HG02759 (cell line): ENCODE measurements at regions not wholly inside any gene's neighbourhood (a gene's known extent, or its start where the extent isn't known, plus 50 kb on each side); places are given as distances from the start of the nearest gene placed in this dataset.

Source experiments
- ATAC-seq: cut with Tn5 transposase; IDR thresholded peaks from one replicate; pipeline ENCODE4 v1.9.1; 2021; ENCODE audit warnings: mild to moderate bottlenecking, moderate library complexity; ENCODE audit not compliant: unreplicated experiment

DNA sequence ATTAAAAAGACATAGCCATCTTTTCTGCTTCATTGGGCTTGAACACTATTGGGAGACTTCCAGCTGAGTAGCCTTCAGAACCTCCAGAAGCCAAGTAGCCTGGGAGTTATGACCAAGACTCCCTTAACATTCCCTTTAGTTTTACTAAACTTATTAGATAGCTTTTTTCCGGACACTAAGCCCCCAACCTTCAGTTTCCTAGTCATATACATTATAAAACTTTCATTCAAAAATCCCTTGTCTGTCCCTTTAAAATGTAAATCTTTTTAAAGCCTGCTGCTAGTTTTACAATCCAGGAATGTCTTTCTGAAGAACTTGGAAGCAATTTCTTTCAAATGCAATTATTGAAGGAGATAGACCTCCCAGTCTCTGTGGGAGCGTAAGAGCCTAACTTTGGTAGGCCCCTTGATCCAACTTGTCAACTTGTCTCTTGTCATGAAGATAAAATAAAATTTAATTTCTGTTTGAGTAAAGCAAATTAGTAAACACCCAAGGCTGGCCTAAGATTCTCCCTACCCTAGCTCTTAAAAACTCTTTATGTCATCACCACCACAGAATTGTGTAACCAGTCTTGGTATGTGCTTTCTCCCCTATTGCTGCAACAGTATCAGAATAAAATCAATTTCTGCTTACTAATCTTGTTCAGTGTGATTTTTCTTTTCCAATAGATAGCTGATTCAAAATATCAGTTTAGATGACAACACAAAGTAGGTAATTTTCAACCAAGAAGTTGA lies 796.2 kb downstream of the PLA2G4A start:
- no peak for ATAC-seq

DNA sequence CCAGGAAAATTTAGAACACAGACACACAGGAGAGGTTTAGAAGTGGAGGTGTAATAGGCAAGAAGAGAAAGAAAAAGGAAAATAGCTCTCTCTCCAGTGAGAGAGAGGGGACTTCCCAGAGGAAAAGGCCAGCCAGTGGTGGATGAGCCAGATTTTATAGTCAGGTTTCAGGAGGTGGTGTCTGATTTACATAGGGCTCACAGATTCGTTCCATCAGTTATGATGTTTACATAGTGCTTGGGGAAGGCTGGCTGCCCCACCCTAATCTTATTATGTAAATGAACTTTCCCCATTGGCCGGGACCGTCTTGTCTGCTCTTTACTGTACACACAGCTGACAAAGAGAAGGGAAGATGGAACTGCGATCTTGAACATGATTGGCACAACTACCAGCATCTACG lies 797.3 kb downstream of the PLA2G4A start:
- no peak for ATAC-seq

DNA sequence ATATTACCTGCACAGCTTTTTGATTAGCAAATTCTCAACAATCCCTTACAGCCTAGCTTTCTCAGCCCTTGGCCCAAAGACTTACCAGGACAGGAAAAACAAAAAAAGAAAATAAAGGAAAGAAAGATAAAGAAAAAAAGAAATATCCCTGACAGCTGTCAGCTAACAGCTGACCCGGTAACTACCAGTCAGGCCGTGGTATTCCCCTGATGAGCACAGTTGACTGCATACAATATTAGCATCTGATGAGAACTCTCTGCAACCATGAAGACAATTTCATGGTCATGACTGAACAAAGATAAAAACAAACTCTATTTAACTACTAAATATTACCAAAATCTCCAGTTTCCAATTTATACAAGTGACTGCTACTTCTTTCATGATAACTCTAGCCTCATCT lies 798.8 kb downstream of the PLA2G4A start:
- ATAC-seq = no peak

GRCh38 chr1:187629075-187629474 lies 800.3 kb downstream of the PLA2G4A start:
- ATAC-seq = no peak

DNA sequence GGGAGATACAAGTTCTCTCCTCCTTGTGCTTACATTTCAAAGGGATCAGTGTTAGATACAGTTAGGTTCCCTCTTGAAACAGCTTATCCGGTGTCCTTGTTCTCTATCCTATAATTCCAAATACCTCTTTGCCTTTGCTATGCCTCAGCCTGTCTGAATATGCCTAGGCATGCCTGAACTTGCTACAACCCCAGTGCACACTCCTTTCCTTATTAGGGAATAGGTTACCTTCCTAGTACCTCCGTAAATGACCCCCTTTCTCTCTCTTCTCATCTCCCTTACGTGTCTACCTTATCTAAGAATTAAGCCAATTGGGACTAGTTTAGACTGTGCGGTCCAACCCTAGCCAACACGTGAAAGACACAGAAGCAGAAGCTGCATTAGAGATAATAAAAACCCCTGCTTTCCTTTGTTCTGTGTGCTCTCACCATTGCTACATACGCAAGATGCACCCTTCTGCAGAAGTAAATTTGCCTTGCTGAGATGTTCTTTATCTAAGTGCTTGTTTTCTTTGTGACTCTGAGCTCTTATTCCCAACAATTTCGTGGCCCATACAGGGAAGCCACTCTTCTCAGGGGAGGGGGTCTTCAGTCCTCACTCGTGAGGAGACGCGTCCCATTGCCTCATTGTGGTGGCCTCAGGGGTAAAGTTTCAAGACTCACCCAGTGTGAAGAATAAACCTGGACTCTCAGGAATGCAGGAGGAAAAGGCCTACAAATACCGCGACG lies 802.1 kb downstream of the PLA2G4A start:
- ATAC-seq = no peak

- ATAC-seq = no peak
Measured at GRCh38 chr1:187631381-187631675, 802.6 kb downstream of the PLA2G4A start.

DNA sequence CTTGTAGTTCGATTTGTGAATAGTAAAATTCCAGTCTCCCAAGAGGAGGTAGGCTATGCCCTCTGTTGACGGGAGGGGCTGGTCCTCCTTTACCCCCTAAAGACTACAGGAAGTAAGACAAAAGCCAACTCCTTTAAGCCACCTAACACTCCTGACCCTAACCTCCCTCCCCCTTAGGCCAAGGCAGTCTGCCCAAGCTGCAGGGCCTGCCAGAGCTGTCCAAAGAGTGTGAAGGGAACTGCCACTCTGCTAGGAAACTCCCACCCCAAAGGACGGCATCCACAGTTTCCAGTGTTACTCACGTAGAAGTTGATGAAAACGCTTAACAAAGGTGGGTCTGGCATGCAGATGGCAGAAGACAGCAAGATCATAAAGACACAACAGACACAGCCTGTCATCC lies 803.2 kb downstream of the PLA2G4A start:
- no peak for ATAC-seq

DNA sequence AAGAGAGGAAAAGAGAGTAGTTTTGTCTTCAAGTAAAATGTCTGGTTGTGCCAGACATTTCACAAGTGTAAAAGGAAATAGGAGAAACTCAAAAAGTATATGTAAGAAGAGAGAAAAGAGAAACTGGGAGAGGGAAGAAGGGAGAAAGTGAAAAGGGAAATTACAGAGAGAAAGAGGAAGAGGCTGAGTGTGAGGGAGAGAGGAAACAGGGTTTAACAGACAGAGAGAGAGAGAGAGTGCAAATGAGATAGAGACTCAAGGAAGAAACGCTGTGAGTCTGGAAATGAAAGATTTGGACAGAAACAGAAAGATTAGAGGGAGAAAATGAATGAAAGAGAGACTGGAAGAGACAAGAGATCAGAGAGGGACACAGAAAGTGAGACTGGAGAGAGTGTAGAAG lies 806.2 kb downstream of the PLA2G4A start:
- ATAC-seq = no peak

DNA sequence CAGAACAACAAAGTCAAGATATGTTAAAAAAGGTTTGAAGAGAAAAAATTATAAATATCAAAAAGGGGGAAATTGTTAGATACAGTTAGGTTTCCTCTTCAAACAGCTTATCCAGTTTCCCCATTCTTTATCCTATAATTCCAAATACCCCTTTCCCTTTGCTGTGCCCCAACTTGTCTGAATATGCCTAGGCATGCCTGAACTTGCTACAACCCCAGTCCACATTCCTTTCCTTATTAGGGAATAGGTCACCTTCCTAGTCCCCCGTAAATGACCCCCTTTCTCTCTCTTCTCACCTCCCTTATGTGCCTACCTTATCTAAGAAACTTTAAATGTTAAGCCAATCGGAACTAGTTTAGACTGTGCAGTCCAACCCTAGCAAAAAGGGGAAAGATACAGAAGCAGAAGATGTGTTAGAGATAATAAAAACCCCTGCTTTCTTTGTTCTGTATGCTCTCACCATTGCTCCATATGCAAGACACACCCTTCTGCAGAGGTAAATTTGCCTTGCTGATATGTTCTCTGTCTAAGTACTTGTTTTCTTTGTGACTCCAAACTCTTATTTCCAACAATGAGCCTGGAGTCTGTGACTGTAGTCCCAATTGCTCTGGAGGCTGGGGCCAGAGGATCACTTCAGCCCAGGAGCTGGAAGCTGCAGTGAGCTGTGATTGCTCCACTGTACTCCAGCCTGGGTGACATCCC lies 810.1 kb downstream of the PLA2G4A start:
- ATAC-seq = no peak

- ATAC-seq = no peak
Measured at GRCh38 chr1:187641015-187641414, 812.3 kb downstream of the PLA2G4A start.

DNA sequence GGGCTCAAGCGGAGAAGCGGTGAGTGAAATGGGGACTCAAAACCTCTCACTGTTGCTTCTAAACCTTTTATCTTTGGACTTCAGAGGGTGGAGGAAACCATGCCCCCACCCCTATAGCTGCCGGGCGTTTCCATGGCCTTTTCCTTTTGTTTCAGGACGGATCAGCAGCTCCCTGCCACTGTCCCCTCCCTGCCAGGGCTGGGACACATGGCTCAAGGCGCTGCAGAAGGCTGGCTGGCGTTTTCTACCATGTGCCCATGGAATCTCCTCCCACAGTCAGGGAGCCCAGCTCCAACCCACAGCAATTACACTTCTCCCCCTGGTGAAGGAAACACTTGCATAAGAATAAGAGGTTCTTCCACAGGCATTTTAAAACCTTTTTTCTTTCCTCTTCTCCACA lies 812.7 kb downstream of the PLA2G4A start:
- ATAC-seq = no peak

- no peak for ATAC-seq
Measured at GRCh38 chr1:187641907-187642306, 813.2 kb downstream of the PLA2G4A start.

GRCh38 chr1:187645651-187646050 lies 816.9 kb downstream of the PLA2G4A start:
- ATAC-seq = no peak

DNA sequence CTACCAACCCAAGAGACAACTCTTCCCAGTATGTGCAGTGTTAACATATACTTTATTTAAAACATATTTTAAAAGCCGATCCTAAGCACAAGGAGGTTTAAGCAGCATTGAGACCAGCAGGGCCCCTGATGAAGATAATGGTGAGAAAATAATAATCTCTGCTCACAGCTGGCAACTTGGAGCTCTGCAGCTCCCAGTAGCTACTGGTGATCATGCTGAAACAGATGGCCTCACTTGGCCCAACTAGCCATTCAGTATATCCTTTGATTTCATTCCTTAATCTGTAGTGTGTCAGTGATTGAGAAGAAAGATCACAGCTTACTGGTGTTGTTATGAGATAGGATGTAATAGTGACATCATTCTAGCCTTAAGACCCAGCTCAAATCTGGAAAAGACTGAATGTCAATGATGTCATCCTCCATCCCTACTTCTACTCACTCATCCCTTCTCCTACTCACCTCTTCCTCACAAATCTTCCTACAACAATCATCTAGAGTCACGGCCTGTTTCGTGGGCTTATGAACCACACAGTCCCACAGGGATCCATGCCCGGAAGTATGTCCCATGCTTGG lies 817.9 kb downstream of the PLA2G4A start:
- ATAC-seq = no peak

- no peak for ATAC-seq
Measured at GRCh38 chr1:187648091-187648490, 819.3 kb downstream of the PLA2G4A start.

DNA sequence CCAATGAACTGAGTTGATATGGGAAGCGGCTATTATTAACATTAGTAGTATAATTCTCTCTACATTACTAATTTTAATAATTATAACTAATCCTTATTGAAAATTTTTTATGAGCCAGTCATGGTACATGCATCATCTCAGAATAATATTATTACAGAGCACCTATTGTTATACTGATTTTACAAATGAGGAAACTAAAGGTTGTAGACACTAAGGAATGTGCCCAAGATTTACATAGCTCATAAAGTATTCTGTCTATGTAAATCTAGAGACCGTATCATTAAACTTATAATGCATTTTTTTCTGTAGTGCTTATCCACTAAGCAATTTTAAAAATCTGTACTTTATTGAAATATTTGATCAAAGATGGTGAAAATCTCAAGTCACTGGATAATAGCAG lies 825.9 kb downstream of the PLA2G4A start:
- ATAC-seq = no peak

- ATAC-seq = no peak
Measured at GRCh38 chr1:187655104-187655503, 826.4 kb downstream of the PLA2G4A start.

- no peak for ATAC-seq
Measured at GRCh38 chr1:187665483-187665882, 836.7 kb downstream of the PLA2G4A start.

- no peak for ATAC-seq
Measured at GRCh38 chr1:187680823-187681222, 852.1 kb downstream of the PLA2G4A start.

DNA sequence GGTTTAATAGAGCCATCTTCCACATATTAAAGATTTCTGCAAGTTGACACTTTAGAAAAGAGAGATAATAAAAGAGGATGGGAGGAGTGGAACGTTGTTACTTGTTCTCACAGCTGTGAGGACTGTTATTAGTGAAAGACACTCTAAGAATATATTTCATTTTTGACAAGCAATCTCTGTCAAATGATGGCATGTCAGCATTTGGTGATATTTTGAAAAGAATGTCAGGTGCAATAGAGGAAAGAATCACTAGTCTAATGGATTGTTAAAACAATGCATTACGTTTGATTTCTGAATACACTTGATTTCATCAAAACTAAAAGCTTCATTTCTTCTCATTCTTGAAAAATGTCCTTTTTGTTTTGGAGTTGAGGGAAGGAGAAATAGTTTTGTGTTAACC lies 853.4 kb downstream of the PLA2G4A start:
- ATAC-seq = no peak

- no peak for ATAC-seq
Measured at GRCh38 chr1:187685333-187685732, 856.6 kb downstream of the PLA2G4A start.

GRCh38 chr1:187689129-187689528 lies 860.4 kb downstream of the PLA2G4A start:
- ATAC-seq = no peak
